GM21786 (cell line): ENCODE measurements at regions not wholly inside any gene's neighbourhood (a gene's known extent, or its start where the extent isn't known, plus 50 kb on each side); places are given as distances from the start of the nearest gene placed in this dataset.

Experiments used
- ATAC-seq: cut with Tn5 transposase; IDR thresholded peaks from one replicate; pipeline ENCODE4 v1.9.1; 2021; ENCODE audit not compliant: unreplicated experiment

DNA sequence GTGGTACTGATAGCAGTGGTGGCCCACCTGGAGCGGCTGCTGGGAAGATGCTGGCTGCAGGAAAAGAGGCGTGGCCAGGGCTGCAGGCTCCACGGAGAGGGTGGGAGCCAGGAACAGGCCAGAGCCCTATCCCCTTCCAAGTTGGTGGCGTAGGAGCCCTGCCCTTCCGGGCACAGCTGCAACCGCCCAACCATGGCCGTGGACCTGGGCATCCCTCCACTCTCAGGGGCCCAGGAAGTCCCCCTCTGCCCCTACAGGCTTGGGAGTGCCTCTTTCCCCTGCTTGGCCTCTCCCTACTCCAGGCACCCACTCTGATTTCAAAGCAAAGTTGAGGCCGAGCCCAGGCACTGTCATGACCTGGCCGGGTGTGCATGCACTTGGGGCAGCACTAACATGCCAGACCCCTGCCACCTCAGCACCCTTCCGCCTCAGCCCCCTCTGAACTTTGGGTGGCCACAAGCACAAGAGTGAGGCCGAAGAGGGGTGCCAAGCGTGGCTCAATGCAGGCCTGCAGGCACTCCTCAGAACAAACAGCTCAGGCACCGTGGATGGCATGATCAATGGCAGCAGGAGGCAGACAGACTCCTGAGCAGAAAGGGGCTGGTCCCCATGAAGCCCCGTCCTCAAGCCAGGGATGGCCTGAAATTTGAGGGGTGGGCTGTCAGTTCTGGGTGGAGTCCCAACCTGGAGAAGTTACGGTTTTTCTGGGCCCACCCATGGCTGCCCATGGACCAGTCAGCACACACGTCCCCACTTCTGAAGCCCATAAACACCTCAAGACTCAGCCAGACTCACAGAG, 164.9 kb upstream of the PRNP start:
- ATAC-seq = no peak

DNA sequence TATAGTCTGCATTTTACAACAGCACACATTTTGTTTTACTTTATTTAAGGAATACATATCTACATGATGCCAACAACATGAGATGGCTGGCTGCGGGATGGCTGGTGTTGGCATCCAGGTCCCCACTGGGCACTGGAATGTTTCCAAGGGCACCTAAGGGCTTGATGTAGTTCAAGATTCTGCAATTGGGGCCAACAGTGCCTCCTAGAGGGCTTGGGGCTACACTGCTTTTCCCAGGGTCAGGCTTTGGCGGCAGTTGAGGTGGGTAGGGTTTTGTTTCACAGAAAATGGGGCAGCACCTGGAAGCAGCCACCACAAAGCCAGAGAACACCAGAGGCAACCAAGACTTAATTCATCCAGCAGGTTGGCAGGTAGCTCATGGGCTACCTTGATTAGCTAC, 166.7 kb upstream of the PRNP start:
- no peak for ATAC-seq

GRCh38 chr20:4516876-4517275, 169.4 kb upstream of the PRNP start:
- no peak for ATAC-seq

GRCh38 chr20:4513720-4514119, 172.5 kb upstream of the PRNP start:
- no peak for ATAC-seq

DNA sequence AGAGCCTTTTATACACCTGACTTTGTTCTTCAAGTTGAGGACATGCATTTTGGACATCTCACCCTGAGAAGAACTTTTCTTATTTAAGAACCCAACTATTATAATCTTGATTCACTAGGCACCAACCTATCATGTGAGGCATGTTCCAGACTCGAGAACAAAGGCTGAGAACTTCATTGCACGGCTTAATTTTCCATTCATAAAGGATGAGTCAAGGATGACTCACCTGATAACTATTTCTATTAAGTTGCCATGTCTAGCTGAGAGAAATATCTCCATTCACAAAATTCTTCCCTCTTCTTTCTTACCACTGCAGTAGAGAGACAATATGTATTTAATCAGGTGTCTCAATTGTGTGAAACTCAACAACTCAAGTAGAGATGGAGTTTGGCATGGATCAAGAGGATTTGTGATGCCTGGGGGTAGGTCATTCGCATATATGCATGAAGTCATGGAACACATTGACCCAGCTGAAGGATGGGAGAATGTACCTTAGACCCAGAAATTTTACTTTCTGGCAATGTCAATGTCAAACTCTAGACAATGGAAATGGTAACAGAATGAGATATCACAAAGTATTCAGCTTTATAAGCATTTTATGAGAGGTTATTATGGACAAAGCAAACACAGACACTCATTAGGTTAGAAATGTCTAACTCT, 173.2 kb upstream of the PRNP start:
- no peak for ATAC-seq

DNA sequence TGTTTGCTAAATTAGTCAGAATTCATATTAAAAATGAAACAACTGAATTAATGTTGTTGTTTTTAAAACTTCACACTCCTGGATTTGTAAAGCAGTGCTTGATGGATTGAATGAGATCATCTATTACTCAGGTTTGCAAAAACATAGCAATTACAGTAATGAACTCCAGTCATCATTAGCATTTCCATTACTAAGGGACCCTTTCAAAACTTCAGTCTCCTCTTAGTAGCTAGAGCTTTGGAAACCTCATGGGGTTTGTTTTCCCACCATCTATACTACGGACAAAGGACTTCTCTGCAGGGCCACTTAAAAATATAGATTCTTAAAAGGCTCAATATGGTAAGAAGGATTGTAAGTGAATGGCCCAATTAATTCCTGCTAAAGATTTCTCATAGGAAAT, 174.5 kb upstream of the PRNP start:
- no peak for ATAC-seq

GRCh38 chr20:4509825-4510522, 176.3 kb upstream of the PRNP start:
- no peak for ATAC-seq

- no peak for ATAC-seq
Observed at GRCh38 chr20:4508773-4509172, 177.5 kb upstream of the PRNP start.

DNA sequence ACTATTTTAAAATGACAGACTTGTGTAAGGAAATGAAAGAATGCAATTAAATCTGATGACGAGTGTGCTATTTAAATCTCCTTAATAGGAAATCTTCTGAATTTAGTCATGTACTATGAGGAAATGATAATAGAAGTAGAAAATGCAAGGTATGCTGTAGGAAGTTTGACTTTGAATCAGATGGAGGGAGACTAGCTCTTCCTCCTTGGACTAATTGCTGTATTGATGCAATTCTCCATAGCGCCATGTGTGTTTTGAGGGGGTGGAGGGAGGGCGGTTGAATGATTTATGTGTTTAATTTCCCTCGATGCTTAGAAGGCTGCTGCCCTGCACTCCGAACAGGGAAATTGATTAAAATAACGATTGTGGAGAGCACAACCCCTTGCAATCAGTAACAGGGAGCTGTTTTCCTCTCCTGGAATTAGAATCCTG, 179.0 kb upstream of the PRNP start:
- ATAC-seq = no peak

DNA sequence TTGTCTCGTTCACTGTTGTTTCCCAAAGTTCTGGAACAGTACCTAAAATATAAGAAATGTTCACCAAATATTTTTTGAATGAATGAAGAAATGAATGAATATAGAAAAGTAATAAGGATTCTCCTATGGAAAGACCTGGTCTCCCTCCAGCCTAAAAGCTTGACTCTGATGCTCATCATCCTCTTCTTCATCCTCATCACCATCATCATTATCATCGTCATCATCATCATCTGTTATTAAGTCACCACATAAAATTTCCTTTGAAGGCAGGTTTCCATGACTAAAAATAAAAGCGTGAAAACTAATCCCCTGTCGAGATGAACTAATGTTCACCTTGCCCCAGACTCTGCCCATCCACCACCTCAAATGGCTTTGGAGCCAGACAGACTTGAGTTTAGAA, 181.4 kb upstream of the PRNP start:
- no peak for ATAC-seq

GRCh38 chr20:4502756-4503155, 183.5 kb upstream of the PRNP start:
- ATAC-seq = no peak

- no peak for ATAC-seq
Observed at GRCh38 chr20:4493386-4493785, 192.9 kb upstream of the PRNP start.

DNA sequence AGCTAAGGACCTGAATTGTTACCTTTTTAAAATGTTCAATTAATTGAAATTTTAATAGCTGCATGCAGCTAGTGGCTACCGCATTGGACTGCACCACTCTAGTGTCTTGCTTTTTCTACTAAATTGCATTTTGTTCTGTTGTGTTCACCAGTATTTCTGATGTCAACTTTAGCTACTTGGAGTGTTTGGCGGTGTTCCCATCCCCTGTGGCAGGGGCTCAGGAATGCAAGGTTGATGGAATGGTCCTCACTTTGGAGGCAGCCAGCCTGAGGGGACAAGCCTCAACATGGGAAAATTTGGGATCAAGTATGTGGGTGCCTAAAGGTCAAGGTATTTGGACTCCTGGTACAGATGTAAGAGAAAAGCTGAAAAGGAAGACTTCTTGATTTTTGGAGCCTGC, 194.6 kb upstream of the PRNP start:
- ATAC-seq = no peak

GRCh38 chr20:4490606-4491280, 195.5 kb upstream of the PRNP start:
- ATAC-seq = no peak

DNA sequence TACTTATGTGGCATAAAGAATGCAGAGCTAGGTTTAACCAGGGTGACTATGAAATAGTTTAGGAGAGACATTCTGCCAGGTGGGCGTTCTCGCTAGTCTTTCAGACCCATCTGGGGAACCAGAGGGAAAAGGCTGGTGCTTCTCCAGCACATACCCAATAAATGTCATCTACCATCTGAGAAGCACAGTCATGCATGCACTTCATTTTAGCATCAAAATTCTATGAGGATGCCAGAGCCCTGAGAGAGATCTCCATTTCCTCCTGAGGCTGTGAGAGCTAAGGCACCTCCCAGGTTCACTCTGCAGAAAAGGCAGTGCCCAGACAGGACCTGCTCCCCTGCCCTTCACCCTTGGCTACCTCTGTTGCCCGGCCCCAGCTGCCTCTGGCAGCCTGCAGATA, 196.2 kb upstream of the PRNP start:
- ATAC-seq = no peak

DNA sequence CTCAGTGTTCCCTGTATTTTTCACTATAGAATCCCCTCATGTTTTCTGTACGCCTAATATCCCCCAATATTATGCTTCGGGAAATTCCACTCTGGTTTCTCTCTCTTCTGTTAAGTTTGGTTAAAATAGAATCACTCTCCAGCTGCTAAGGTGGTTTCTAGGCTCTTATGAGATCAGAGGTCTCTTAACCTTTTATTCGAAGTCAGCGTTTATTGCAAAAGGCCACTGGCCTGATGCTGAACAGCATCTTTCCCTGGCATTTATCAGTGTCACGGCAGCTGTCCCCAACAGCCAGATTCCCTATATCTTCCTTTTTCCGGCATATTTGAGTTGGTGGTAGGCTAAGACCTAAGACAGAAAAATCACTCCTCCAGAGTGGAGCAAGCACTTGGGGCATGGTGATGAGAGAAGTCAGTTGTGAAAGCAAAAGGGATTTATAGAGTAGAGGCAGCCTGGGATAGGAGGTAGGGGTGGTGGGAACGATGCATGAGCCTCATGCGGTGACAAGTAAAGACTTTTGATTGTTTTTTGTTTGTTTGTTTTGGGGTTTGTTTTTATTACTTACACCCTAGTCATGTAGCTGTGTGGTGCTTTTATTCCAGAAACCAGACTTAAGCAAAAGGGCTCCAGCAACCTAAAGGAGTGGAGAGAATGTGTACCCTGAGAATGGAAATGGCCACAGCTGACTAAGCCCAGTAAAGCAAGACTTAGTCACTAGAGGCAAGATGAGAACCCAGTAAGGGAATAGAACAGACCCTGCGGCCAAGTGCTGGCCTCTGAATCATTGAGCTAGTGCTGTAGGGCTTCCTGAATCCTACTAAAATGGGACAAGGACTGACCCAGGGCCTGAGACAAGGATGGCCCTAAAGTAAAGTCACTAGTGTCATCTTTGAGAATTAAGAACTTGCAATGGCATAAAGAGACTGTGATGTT, 197.6 kb upstream of the PRNP start:
- no peak for ATAC-seq

DNA sequence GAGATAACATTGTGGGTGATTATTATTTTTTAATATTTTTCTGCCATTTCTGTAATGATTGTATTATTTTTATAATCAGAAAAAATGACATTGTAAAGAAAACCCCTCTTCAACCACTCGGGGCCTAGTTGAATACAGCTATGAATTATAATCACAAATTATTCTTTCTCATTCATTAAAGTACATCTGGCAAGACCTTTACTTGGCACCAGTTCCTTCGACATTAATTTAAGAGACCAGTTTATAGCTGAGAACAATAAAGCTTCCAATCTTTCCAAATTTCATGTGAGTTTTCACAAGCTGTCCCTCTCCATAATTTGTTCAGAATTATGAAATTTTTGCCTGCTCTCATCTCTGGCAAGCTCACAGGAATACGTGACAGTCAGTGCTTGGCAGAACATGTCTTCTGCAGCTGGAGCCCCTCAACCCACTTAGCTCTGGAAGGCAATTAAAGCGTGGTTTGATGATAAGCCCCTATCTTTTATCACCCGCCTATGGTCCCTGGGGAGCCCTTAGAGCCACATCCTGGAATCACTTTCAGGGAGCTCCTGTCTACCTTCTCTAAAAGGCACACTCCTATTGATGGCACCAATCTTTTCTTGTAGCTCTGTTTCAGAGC, 201.8 kb upstream of the PRNP start:
- ATAC-seq = no peak

DNA sequence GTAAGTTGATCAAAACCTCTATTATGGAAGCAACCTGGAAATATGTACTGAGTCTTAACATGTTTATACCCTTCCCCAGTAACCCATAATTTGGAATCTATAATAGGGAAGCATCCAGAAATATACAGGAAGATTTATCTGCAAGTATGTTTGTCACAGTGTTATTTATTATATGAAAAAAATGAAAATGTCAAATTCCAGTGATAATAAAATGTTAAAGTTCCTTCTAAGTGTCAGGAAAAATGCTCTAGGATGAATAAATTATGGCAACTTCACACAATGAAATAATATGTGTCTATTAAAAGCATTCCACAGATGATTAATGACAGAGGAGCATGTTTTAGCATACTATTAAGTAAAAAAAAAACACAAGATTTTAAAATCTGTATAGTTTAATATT, 202.3 kb upstream of the PRNP start:
- ATAC-seq = no peak

GRCh38 chr20:4483486-4483885, 202.8 kb upstream of the PRNP start:
- no peak for ATAC-seq

DNA sequence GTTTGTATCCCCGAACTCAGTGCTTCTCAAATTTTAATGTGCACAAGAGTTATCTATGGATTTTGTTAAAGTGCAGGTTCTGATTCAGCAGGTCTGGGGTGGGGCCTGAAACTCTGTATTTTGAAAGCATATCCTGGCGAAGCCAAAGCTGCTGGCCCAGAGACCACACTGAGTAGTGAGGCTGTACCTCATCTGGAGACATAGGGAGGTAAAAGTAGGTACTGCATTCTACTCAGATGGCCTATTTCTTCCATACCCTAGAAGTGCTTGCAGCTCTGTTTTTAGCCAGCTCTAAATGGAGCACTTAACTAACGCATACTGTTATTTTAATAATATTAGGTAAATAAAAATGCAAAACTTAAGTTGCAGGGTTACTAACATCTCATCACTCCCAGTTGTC, 206.2 kb upstream of the PRNP start:
- ATAC-seq = no peak
